Parathyroid adenoma (tissue), 2 donors: ENCODE measurements at regions not wholly inside any gene's neighbourhood (a gene's known extent, or its start where the extent isn't known, plus 50 kb on each side); places are given as distances from the start of the nearest gene placed in this dataset.

ENCODE experiments used
- H2AFZ ChIP-seq: fragments of 300-600 bp; sonication (generic); one replicate; pipeline ENCODE4 v1.7.0; 2017; ENCODE audit warnings: antibody characterized with exemption, mild to moderate bottlenecking
- H3K27ac ChIP-seq: fragments of 300-600 bp; sonication (generic); one replicate; pipeline ENCODE4 v1.7.0; 2017
- H3K27me3 ChIP-seq: fragments of 300-600 bp; sonication (generic); one replicate; pipeline ENCODE4 v1.7.0; 2017; ENCODE audit warnings: low read length; ENCODE audit not compliant: control insufficient read depth, insufficient read depth
- H3K36me3 ChIP-seq: fragments of 300-600 bp; sonication (generic); one replicate; pipeline ENCODE4 v1.7.0; 2017; ENCODE audit warnings: low read length; ENCODE audit not compliant: control insufficient read depth, insufficient read depth
- H3K4me1 ChIP-seq: fragments of 300-600 bp; sonication (generic); one replicate; pipeline ENCODE4 v1.7.0; 2017; ENCODE audit warnings: control low read depth
- H3K4me2 ChIP-seq: fragments of 300-600 bp; sonication (generic); one replicate; pipeline ENCODE4 v1.7.0; 2017; ENCODE audit warnings: low read length
- H3K4me3 ChIP-seq: fragments of 300-600 bp; sonication (generic); one replicate; pipeline ENCODE4 v1.7.0; 2017; ENCODE audit warnings: low read depth, low read length
- H3K79me2 ChIP-seq: fragments of 300-600 bp; sonication (generic); one replicate; pipeline ENCODE4 v1.7.0; 2017; ENCODE audit warnings: control low read depth
- H3K9ac ChIP-seq: fragments of 300-600 bp; sonication (generic); one replicate; pipeline ENCODE4 v1.7.0; 2017; ENCODE audit warnings: mild to moderate bottlenecking
- H3K9me3 ChIP-seq: fragments of 300-600 bp; sonication (generic); one replicate; pipeline ENCODE4 v1.7.0; 2017; ENCODE audit warnings: low read length; ENCODE audit not compliant: control insufficient read depth
- TF ChIP-seq, protein P1 (sequence below): fragments of 300-600 bp; sonication (generic); IDR thresholded peaks from one replicate; pipeline ENCODE4 v1.7.0; 2017; ENCODE audit warnings: antibody characterized with exemption, mild to moderate bottlenecking
- donor health status: primary hyperparathyroidism.

DNA sequence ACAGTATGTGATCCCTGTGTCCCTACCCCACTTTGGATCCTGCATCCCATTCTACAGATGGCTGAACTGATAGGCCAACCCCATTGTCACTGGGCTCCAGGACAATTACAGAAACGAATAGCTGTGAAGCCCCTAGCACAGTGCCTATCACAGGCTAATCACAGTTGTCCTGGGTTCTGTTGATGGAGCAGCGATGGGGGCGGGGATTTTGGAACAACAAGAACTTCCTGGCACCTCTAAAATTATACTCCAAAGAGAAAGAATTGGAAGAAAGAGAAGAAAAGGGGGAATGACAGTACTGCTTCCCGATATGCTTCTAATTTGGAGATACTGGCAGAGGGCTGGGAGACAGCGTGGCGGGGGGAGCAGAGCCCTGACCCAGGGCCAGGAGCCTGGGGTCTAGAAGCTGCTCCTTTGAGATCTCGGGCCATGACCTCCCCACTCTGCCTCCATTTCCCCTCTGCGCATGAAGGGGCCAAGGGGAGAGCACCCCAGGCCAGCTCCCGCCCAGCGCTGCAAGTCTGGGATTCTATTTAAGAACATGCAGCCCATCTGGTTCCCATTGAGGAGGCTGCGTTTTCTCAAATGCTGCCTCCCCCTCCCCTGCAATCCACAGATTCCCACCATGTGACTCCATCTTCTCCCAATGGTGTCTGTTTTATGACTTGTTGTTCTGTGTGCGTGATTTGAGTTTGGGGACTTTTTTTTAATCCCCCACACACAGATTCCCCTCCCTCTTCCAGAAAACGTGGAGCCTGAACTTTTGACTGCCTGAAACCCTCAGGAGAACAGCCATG, 202.7 kb downstream of the CYP26B1 start:
- Histone ChIP-seq H2AFZ (no peak overlapping the region), H3K9ac (no peak overlapping the region), H3K27ac (no peak overlapping the region), H3K4me1 (no peaks in the 10 kb centered on the region), H3K79me2 (no peaks in the 10 kb centered on the region), H3K36me3 (no peaks in the 10 kb centered on the region), H3K4me3 (no peak overlapping the region), H3K4me2 (no peak overlapping the region), H3K27me3 (no peaks in the 10 kb centered on the region), H3K9me3 (no peaks in the 10 kb centered on the region)
- TF ChIP-seq, protein P1, sequence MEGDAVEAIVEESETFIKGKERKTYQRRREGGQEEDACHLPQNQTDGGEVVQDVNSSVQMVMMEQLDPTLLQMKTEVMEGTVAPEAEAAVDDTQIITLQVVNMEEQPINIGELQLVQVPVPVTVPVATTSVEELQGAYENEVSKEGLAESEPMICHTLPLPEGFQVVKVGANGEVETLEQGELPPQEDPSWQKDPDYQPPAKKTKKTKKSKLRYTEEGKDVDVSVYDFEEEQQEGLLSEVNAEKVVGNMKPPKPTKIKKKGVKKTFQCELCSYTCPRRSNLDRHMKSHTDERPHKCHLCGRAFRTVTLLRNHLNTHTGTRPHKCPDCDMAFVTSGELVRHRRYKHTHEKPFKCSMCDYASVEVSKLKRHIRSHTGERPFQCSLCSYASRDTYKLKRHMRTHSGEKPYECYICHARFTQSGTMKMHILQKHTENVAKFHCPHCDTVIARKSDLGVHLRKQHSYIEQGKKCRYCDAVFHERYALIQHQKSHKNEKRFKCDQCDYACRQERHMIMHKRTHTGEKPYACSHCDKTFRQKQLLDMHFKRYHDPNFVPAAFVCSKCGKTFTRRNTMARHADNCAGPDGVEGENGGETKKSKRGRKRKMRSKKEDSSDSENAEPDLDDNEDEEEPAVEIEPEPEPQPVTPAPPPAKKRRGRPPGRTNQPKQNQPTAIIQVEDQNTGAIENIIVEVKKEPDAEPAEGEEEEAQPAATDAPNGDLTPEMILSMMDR, result no peak

DNA sequence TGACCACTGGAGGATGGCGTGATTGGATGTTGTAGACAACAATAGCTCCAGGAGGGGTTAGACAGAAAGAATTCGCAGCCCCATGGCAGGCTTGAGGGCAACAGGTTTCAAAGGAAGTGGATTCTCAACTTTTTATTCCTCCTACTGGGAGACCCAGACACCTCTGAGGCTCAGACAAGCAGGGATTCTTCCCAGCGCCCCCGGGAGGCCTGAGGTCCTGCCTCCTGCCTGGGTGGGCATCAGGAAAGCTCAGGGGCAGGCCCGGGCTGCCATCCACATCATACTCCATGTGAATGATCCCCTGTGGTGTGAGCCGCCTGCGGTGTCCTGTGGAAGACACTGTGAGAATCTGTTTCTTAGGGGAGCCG, 203.5 kb downstream of the CYP26B1 start:
- Histone ChIP-seq H3K4me3 (no peak overlapping the region), H3K9me3 (no peaks in the 10 kb centered on the region), H3K4me2 (no peak overlapping the region), H3K27ac (no peak overlapping the region), H3K79me2 (no peaks in the 10 kb centered on the region), H3K27me3 (no peaks in the 10 kb centered on the region), H2AFZ (no peak overlapping the region), H3K4me1 (no peaks in the 10 kb centered on the region), H3K9ac (no peak overlapping the region), H3K36me3 (no peaks in the 10 kb centered on the region)
- TF ChIP-seq, protein P1, result no peak

DNA sequence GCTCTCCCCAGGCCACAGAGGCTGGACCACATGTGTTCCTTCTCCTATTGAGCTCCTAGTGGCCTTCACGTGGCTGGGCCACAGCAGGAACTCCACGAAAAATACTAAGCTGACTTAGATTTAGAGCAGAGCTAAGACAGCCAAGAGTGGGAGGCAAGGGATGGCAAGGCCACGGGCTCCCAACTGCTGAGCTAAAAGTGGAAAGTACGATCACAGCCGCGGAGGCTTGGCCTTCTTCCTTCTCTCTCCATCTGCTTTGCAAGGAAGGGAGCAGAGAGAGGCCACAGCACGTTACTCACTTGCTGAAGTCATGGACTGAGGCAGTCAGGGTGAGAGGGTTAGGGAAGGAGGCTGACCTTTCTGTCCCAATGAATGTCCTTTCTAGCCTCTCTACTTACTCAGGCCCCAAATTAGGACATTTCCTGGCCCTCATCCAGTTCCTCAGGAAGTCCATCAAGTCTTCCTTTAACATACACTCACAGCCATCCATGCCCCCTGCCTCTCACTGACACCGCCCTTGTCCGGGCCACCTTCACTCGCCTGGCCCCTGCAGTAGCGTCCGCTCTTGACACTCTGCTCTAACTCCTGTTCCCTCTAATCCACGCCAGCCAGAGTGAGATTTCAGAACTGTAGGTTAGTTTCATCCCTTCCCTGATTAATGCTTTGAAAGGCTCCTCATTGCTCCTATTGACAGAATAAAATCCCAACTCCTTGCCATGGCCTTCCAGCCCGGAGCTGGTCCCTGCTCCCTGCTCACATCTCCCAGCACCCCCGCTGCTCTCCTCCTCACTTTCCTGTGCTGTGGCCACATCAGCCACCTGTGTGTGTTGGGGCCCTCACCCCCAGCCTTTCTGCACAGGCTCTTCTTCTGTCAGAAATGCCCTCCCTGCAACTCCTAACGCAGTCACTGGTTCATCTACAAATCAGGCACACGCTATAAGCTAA, 204.2 kb downstream of the CYP26B1 start:
- Histone ChIP-seq H3K79me2 (no peaks in the 10 kb centered on the region), H3K4me3 (no peak overlapping the region), H3K4me1 (no peaks in the 10 kb centered on the region), H3K4me2 (no peak overlapping the region), H3K36me3 (no peaks in the 10 kb centered on the region), H3K27me3 (no peaks in the 10 kb centered on the region), H2AFZ (no peak overlapping the region), H3K27ac (no peak overlapping the region), H3K9ac (no peak overlapping the region), H3K9me3 (no peaks in the 10 kb centered on the region)
- TF ChIP-seq, protein P1, result no peak

DNA sequence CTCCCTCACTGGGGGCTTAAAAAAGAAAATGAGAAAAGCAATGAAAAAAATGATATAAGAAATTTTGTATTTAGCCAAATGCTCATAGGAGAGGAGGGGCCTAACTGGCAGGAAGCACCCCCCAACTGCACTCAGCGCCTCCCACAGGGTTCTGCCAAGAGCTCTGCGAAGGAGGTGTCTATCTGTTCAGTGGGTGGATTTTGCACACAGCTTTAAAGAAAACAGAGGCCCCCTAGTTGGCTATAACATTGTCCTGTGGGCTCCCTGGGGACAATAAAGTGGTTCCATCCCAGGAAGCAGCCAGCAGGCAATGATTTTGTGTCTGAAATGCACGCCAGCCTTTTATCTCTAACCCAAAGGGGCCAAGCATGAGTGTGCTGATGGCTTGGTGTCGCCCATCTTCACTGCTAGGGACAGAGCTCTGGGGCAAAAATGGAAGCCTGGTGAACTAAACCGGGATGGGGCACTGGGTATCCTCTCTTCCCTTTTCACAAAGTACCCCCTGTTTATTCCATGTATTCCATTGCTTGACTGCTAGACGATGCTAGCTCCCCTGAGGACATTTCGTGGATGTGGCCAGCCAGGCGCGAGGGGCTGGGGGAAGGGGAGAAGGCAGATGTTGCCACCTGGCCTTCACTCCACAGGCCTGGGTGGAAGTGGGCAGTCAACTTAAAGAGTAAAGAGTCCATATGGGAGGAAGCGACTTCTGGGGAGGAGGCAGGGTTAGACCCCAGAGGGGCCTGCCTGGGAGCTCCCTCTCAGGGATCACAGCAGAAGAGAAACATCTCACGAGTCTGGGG, 205.7 kb downstream of the CYP26B1 start:
- TF ChIP-seq, protein P1, result no peak

More for the DNA sequence above, 205.7 kb downstream of the CYP26B1 start:
- H3K79me2 ChIP-seq, result no peaks in the 10 kb centered on the region
- no peaks in the 10 kb centered on the region for H3K36me3 ChIP-seq
- H3K4me3 ChIP-seq, result no peak overlapping the region
- no peak overlapping the region for H3K4me2 ChIP-seq
- H3K27ac ChIP-seq, result no peak overlapping the region
- no peaks in the 10 kb centered on the region for H3K9me3 ChIP-seq
- no peak overlapping the region for H2AFZ ChIP-seq
- no peak overlapping the region for H3K9ac ChIP-seq
- no peaks in the 10 kb centered on the region for H3K27me3 ChIP-seq
- H3K4me1 ChIP-seq, result no peaks in the 10 kb centered on the region
